AG09309 (cell line): ENCODE measurements at regions not wholly inside any gene's neighbourhood (a gene's known extent, or its start where the extent isn't known, plus 50 kb on each side); places are given as distances from the start of the nearest gene placed in this dataset.

Experiments used
- DNase-seq: peaks from one replicate; pipeline ENCODE4 v3.0.0-alpha.2; 2010; ENCODE audit warnings: low read depth
- H3K4me3 ChIP-seq: 2 replicates; pipeline ENCODE4 v1.5.1; 2011; ENCODE audit warnings: mild to moderate bottlenecking, low read depth, low read length, moderate library complexity; ENCODE audit not compliant: control insufficient read depth
- CTCF ChIP-seq: IDR thresholded peaks from 2 replicates; pipeline ENCODE4 v1.5.1; 2011; ENCODE audit warnings: mild to moderate bottlenecking, low read depth, low read length, inconsistent platforms; ENCODE audit not compliant: insufficient read depth, control insufficient read depth; ENCODE audit errors: missing control alignments

DNA sequence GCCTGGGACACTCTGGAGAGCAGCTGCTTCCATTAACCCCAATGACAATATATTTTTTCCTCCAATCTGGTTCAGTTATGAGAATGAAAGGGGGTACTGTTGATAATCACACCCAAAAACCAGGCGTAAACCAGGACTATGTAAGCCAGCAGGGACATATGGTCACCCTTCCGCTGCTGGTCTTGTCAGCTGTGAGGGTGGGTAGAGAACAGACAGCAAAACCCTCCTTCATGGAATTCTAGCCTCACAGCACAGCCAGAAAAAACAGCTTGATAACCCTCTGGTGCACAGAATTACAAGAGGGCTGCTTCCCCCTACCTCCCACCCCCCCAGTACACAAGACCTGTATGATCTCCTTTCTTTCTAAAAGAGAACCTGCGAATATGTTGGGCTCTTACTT lies 368.8 kb upstream of the ZMIZ1 start:
- TF ChIP-seq CTCF: no peak
- no peak for DNase-seq

DNA sequence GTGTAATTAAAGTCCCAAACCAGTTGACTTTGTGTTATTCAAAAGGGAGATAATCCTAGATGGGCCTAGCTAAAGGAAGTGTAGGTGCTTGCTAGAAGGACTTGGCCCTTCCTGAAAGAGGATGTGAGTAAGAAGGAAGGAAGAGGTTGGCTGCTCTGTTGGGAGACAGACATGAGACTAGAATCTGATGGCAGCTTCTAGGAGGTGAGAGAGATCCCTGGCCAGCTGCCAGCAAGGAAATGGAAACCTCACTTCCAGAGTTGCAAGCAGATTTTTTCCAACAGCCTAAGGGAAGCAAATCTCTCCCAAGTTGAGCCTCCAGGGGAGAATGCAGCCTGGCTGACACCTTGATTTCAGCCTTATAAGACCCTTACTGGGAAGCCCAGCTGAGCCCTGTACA lies 368.4 kb upstream of the ZMIZ1 start:
- no peak overlapping the region for H3K4me3 ChIP-seq
- DNase-seq: no peak
- TF ChIP-seq CTCF: no peak

More for the DNA sequence above, 368.8 kb upstream of the ZMIZ1 start:
- H3K4me3 ChIP-seq: no peak overlapping the region

DNA sequence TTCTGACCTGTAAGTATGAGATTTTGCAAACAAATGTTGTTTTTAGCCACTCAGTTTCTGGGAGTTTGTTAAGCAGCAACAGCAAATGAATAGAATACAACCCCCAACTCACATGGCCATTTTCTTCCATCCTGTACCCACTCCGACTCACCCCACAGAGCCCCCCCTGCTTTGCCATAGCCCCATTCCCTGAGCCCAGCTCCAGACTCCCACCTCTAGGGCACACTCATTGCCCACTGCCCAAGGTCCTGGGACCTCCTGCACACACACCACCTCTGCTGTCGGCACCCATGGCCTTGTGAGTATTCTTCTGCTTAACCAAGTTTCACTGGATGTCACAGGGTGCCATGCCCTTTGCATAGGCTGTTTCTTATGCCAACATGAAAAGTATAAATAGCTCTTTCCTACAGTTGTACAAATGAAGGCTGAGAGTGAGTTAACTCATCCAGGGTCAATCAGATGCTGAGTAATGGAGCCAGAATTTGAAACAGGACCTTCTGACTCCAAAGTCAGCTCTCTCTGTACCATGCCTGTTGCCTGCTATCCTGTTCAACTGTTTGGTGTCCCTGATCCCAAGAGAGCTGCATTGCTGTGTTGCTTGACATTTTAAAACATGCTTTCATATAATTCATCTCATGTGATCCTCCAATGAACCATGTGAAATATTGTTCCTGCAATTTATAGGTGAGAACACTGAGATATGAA lies 367.8 kb upstream of the ZMIZ1 start:
- no peak overlapping the region for H3K4me3 ChIP-seq
- no peak for TF ChIP-seq CTCF
- DNase-seq: no peak

DNA sequence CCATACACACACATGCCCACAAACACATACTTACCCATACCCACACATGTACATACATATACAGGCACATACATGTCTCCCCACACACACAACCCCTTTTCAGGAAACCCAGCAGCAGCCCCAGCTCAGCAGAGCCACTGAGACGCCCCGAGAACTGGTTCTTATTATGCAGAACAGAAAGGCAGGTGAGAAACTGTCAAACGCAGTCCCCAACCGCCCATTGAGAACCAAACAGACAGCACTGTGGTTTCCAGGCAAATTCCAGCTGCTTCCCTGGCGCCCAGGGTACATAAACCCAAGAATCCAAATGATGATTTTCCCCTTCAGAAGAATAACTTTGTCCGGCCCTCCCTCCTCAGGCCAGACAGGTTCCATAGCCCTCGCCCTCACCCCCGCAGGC lies 366.6 kb upstream of the ZMIZ1 start:
- TF ChIP-seq CTCF: no peak
- no peak overlapping the region for H3K4me3 ChIP-seq
- no peak for DNase-seq

- H3K4me3 ChIP-seq: no peak overlapping the region
- no peak for TF ChIP-seq CTCF
- no peak for DNase-seq
These were observed 365.9 kb upstream of the ZMIZ1 start for GRCh38 chr10:78702876-78703275.

- no peak overlapping the region for H3K4me3 ChIP-seq
- no peak for DNase-seq
- no peak for TF ChIP-seq CTCF
These were observed 365.2 kb upstream of the ZMIZ1 start for GRCh38 chr10:78703593-78703992.
